ENCODE measurements at regions not wholly inside any gene's neighbourhood (a gene's known extent, or its start where the extent isn't known, plus 50 kb on each side); places are given as distances from the start of the nearest gene placed in this dataset.
A peak's percentile ranks its signal among the peaks of the same experiment; 100 is the strongest.

GRCh38 chr14:83462759-83463158 lies 1929.1 kb upstream of the SEL1L start:
- in situ Hi-C loops (cut with MboI; ENCODE audit: low pct_unique_long_range_greater_than_20kb, low sequenced_read_pairs, unreplicated experiment) = no loop called here
- no peak for DNase-seq (ENCODE audit: low spot score)
- TF ChIP-seq CTCF (IDR thresholded peaks at IDR 0.05; ENCODE audit: extremely low read depth, insufficient read depth, missing control alignments) = no peak

GRCh38 chr14:83463500-83464098 lies 1929.9 kb upstream of the SEL1L start:
- in situ Hi-C loops (cut with MboI; ENCODE audit: low pct_unique_long_range_greater_than_20kb, low sequenced_read_pairs, unreplicated experiment) = no loop called here
- TF ChIP-seq CTCF (IDR thresholded peaks at IDR 0.05; ENCODE audit: extremely low read depth, insufficient read depth, missing control alignments) = peak; percentile 64
- DNase-seq (ENCODE audit: low spot score) = peak; percentile 5

GRCh38 chr14:83467811-83468210 lies 1934.2 kb upstream of the SEL1L start:
- no peak for DNase-seq (ENCODE audit: low spot score)
- TF ChIP-seq CTCF (IDR thresholded peaks at IDR 0.05; ENCODE audit: extremely low read depth, insufficient read depth, missing control alignments) = no peak
- in situ Hi-C loops (cut with MboI; ENCODE audit: low pct_unique_long_range_greater_than_20kb, low sequenced_read_pairs, unreplicated experiment) = no loop called here

- no peak for DNase-seq (ENCODE audit: low spot score)
- in situ Hi-C loops (cut with MboI; ENCODE audit: low pct_unique_long_range_greater_than_20kb, low sequenced_read_pairs, unreplicated experiment) = no loop called here
- no peak for TF ChIP-seq CTCF (IDR thresholded peaks at IDR 0.05; ENCODE audit: extremely low read depth, insufficient read depth, missing control alignments)
Observed at GRCh38 chr14:83470466-83470865, 1936.8 kb upstream of the SEL1L start.

GRCh38 chr14:83470959-83471695 lies 1937.5 kb upstream of the SEL1L start:
- in situ Hi-C loops (cut with MboI; ENCODE audit: low pct_unique_long_range_greater_than_20kb, low sequenced_read_pairs, unreplicated experiment) = no loop called here
- no peak for DNase-seq (ENCODE audit: low spot score)
- no peak for TF ChIP-seq CTCF (IDR thresholded peaks at IDR 0.05; ENCODE audit: extremely low read depth, insufficient read depth, missing control alignments)

- in situ Hi-C loops (cut with MboI; ENCODE audit: low pct_unique_long_range_greater_than_20kb, low sequenced_read_pairs, unreplicated experiment) = no loop called here
- DNase-seq (ENCODE audit: low spot score) = no peak
- no peak for TF ChIP-seq CTCF (IDR thresholded peaks at IDR 0.05; ENCODE audit: extremely low read depth, insufficient read depth, missing control alignments)
Observed at GRCh38 chr14:83473416-83474235, 1940.0 kb upstream of the SEL1L start.
